Lower leg skin (tissue), 4 donors: ENCODE measurements at regions not wholly inside any gene's neighbourhood (a gene's known extent, or its start where the extent isn't known, plus 50 kb on each side); places are given as distances from the start of the nearest gene placed in this dataset.

Experiments used
- DNase-seq, 2 donors: peaks; one replicate each; pipeline ENCODE4 v3.0.0-alpha.2; 2019; ENCODE audit warnings: low spot score in 2 of 2
- H3K4me3 ChIP-seq: fragments of 200-600 bp; sonication (generic); 2 replicates; pipeline ENCODE4 v1.5.1; 2017; ENCODE audit warnings: mild to moderate bottlenecking, low read depth; ENCODE audit not compliant: poor library complexity, severe bottlenecking
- POLR2A ChIP-seq, 2 donors: fragments of 450-650 bp; IDR thresholded peaks; one replicate each; pipeline ENCODE4 v1.6.1; 2016 to 2017; ENCODE audit warnings: antibody characterized with exemption in 2 of 2, mild to moderate bottlenecking in 1 of 2, moderate library complexity in 1 of 2
- whole genome bisulfite sequencing, 2 donors: methylation state at CpG; one replicate each; pipeline ENCODE4 v1.1.5; 2018; 5-methylcytosine and 5-hydroxymethylcytosine counted together
- intact Hi-C: fragments of 100-400 bp; cut with DNase I; formaldehyde crosslinking; loops from one replicate; pipeline ENCODE4 v1.15.0; 2023; ENCODE audit warnings: low total_unique reads
- TF ChIP-seq, protein P1 (sequence below), 3 donors: fragments of 450-650 bp; IDR thresholded peaks; one replicate each; pipeline ENCODE4 v1.5.1; 2016; ENCODE audit warnings: antibody characterized with exemption in 3 of 3, mild to moderate bottlenecking in 3 of 3, moderate library complexity in 2 of 3

DNA sequence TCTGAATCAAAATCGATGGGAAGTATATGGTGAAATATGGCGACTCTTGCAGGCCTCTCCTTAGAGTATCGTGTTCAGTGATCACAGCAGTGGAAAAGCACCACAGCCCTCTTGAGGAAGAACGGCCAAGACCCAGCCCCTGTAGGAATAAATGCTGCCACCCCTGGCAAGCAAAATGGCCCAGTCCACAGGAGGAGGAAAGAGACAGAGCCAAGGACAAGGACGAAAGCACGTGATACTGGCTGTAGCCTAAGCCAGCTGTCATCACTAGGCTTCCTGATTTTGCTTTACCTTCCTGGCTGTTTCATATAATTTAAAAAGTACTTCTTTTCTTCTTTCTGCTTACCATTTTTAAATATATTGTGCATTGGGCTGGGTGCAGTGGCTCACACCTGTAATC, 395.0 kb upstream of the SHH start:
- intact Hi-C loops = no loop called here
- DNase-seq = peak in 1 of 2 donors; percentile 32
- no peak for TF ChIP-seq POLR2A (IDR thresholded peaks at IDR 0.05)
- TF ChIP-seq, protein P1, sequence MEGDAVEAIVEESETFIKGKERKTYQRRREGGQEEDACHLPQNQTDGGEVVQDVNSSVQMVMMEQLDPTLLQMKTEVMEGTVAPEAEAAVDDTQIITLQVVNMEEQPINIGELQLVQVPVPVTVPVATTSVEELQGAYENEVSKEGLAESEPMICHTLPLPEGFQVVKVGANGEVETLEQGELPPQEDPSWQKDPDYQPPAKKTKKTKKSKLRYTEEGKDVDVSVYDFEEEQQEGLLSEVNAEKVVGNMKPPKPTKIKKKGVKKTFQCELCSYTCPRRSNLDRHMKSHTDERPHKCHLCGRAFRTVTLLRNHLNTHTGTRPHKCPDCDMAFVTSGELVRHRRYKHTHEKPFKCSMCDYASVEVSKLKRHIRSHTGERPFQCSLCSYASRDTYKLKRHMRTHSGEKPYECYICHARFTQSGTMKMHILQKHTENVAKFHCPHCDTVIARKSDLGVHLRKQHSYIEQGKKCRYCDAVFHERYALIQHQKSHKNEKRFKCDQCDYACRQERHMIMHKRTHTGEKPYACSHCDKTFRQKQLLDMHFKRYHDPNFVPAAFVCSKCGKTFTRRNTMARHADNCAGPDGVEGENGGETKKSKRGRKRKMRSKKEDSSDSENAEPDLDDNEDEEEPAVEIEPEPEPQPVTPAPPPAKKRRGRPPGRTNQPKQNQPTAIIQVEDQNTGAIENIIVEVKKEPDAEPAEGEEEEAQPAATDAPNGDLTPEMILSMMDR (IDR thresholded peaks at IDR 0.05) = no peak
- 85 to 90% methylated on average over 6 of the region's 6 CpGs for WGBS, 2 donors
- H3K4me3 ChIP-seq = no peak overlapping the region

DNA sequence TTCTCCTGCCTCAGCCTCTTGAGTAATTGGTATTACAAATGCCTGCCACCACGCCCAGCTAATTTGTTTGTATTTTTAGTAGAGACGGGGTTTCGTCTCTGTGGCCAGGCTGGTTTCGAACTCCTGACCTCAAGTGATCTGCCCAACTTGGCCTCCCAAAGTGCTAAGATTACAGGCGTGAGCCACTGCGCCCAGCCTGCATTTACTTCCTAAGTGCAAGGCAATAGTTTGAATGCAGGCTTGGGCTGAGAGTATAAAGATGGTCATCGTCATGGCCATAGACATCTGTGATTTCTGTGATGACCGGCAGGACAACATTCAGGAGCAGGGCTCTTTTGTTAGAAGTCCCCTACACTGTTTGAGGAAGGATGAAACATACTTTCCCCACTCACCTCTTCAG, 393.9 kb upstream of the SHH start:
- H3K4me3 ChIP-seq = no peak overlapping the region
- TF ChIP-seq, protein P1 (IDR thresholded peaks at IDR 0.05) = no peak
- no peak for TF ChIP-seq POLR2A (IDR thresholded peaks at IDR 0.05)
- DNase-seq = peak in 1 of 2 donors; percentile 56
- WGBS, 2 donors = 84 to 87% methylated on average over 8 of the region's 8 CpGs
- intact Hi-C loops = no loop called here

DNA sequence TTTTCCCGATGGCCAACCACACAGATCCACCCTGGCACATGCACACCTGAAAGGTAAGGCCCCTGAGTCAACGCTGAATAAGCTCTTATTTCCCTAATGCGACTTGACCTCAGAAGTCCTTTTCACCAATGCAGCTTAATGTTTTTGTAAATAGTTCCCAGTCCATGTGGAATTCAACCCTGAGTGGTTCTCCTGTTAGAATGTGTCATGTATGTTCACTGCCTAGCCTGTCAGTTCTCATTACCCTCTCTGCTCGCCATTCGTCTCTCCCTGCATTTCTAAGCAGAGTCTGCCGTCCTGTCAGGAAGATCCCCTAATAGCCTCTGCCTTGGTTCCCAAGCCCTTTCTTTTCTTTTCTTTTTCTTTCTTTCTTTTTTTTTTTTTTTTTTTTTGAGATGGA, 392.6 kb upstream of the SHH start:
- no peak overlapping the region for H3K4me3 ChIP-seq
- WGBS, 2 donors = 86 to 88% methylated on average over 6 of the region's 6 CpGs
- no peak for TF ChIP-seq POLR2A (IDR thresholded peaks at IDR 0.05)
- TF ChIP-seq, protein P1 (IDR thresholded peaks at IDR 0.05) = no peak
- intact Hi-C loops = no loop called here
- no peak for DNase-seq

DNA sequence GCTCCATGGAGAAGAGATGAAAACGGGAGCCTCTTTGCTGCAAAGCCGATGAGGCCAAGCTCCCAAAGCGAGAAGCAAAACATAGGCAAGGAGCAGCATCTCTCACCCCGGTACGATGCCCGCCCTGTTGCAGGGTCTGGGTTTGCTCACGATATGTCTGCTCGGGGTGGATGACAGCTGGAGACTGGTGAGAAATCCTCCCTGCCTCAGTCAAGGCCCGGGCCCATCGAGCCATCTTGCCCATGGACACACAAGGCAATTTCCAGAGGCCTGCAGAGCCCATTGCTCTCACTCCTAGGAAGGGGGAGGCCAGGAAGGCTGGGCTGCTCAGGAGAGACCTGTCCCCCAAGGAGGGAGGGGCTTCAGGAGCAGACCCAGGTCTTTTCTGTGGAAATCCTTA, 391.7 kb upstream of the SHH start:
- DNase-seq = peak in 1 of 2 donors; percentile 80
- intact Hi-C loops = no loop called here
- H3K4me3 ChIP-seq = no peak overlapping the region
- 89 to 92% methylated on average over 8 to 10 of the region's 10 CpGs for WGBS, 2 donors
- TF ChIP-seq, protein P1 (IDR thresholded peaks at IDR 0.05) = no peak
- no peak for TF ChIP-seq POLR2A (IDR thresholded peaks at IDR 0.05)

DNA sequence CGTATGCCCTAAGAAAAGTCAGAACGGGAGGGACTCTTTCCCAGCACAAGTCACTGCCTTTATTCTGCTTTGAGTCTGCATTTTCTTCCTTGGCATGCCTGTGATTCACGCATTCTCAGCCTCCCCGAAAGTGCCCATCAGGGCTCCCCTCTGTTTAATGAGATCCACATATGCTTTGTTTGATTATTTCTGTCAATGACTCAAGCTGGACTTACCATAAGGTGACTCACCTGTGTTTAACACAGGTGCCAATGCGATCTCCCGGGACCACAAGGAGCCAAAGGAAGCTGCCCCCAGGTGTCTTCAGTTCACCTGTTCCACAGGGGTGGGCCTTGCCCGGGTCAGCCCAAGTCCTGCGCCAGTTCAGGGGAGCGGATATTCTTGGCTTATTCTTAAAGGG, 386.0 kb upstream of the SHH start:
- 79 to 87% methylated on average over 9 of the region's 9 CpGs for WGBS, 2 donors
- TF ChIP-seq POLR2A (IDR thresholded peaks at IDR 0.05) = no peak
- TF ChIP-seq, protein P1 (IDR thresholded peaks at IDR 0.05) = no peak
- no peak overlapping the region for H3K4me3 ChIP-seq
- no peak for DNase-seq
- intact Hi-C loops = no loop called here

DNA sequence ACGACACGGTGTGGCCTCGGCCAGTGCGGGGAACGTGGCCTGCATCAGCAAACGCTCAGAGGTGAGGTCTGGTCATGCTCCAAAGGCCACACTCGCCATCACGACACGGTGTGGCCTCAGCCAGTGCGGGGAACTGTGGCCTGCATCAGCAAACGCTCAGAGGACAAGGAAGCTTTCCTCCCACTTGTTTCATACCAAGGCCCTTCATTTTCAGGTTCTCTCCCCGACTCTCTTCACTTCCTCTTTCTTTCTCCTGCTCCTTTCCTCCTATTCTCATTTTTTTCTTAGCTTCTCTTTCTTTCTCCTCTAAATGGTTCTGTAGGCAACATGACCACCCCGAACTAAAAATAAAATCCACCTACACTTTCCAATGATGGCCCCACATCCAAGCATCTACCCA, 384.4 kb upstream of the SHH start:
- 84 to 85% methylated on average over 12 to 13 of the region's 13 CpGs for WGBS, 2 donors
- TF ChIP-seq, protein P1 (IDR thresholded peaks at IDR 0.05) = no peak
- TF ChIP-seq POLR2A (IDR thresholded peaks at IDR 0.05) = no peak

More for the DNA sequence above, 384.4 kb upstream of the SHH start:
- no peak overlapping the region for H3K4me3 ChIP-seq
- peak in 1 of 2 donors; percentile 28 for DNase-seq
- intact Hi-C loops = no loop called here
